ENCODE measurements at regions not wholly inside any gene's neighbourhood (a gene's known extent, or its start where the extent isn't known, plus 50 kb on each side); places are given as distances from the start of the nearest gene placed in this dataset.

- TF ChIP-seq, protein P1, sequence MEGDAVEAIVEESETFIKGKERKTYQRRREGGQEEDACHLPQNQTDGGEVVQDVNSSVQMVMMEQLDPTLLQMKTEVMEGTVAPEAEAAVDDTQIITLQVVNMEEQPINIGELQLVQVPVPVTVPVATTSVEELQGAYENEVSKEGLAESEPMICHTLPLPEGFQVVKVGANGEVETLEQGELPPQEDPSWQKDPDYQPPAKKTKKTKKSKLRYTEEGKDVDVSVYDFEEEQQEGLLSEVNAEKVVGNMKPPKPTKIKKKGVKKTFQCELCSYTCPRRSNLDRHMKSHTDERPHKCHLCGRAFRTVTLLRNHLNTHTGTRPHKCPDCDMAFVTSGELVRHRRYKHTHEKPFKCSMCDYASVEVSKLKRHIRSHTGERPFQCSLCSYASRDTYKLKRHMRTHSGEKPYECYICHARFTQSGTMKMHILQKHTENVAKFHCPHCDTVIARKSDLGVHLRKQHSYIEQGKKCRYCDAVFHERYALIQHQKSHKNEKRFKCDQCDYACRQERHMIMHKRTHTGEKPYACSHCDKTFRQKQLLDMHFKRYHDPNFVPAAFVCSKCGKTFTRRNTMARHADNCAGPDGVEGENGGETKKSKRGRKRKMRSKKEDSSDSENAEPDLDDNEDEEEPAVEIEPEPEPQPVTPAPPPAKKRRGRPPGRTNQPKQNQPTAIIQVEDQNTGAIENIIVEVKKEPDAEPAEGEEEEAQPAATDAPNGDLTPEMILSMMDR (IDR thresholded peaks at IDR 0.05; ENCODE audit: low read depth, low read length) = no peak
- TF ChIP-seq POLR2A (IDR thresholded peaks at IDR 0.05; ENCODE audit: extremely low read depth, insufficient read length) = no peak
- no peak for TF ChIP-seq MYC (IDR thresholded peaks at IDR 0.05; ENCODE audit: low read depth, low read length)
- TF ChIP-seq, protein P2, sequence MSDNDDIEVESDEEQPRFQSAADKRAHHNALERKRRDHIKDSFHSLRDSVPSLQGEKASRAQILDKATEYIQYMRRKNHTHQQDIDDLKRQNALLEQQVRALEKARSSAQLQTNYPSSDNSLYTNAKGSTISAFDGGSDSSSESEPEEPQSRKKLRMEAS (IDR thresholded peaks at IDR 0.05; ENCODE audit: low read depth, low read length) = no peak
Measured at GRCh38 chr17:37802712-37803416, 58.0 kb upstream of the HNF1B start.

Data from NB4 (cell line).